Endodermal cell (in vitro differentiated cells): ENCODE measurements at regions not wholly inside any gene's neighbourhood (a gene's known extent, or its start where the extent isn't known, plus 50 kb on each side); places are given as distances from the start of the nearest gene placed in this dataset.

Source experiments
- DNase-seq: peaks from one replicate; pipeline ENCODE4 v3.0.0-alpha.2; 2017
- H3K27ac ChIP-seq: 2 replicates; pipeline ENCODE4 v1.5.1; 2013; ENCODE audit warnings: mild to moderate bottlenecking, low read depth, low read length, moderate library complexity
- H3K27me3 ChIP-seq: 2 replicates; pipeline ENCODE4 v1.6.1; 2013; ENCODE audit warnings: mild to moderate bottlenecking, low read length, moderate library complexity; ENCODE audit not compliant: insufficient read depth, control insufficient read depth, poor library complexity, severe bottlenecking
- H3K36me3 ChIP-seq: 2 replicates; pipeline ENCODE4 v1.7.0; 2013; ENCODE audit warnings: mild to moderate bottlenecking, low read length, moderate library complexity; ENCODE audit not compliant: control insufficient read depth, insufficient read depth
- H3K4me1 ChIP-seq: one replicate; pipeline ENCODE4 v1.7.0; 2013; ENCODE audit warnings: low read length; ENCODE audit not compliant: control insufficient read depth, insufficient read depth
- H3K4me3 ChIP-seq: 2 replicates; pipeline ENCODE4 v1.5.1; 2013; ENCODE audit warnings: mild to moderate bottlenecking, low read length, moderate library complexity
- H3K9ac ChIP-seq: 2 replicates; pipeline ENCODE4 v1.6.1; 2013; ENCODE audit warnings: mild to moderate bottlenecking, low read length, moderate library complexity; ENCODE audit not compliant: poor library complexity, severe bottlenecking; ENCODE audit errors: extremely low read depth
- H3K9me3 ChIP-seq: 2 replicates; pipeline ENCODE4 v1.6.1; 2013; ENCODE audit warnings: mild to moderate bottlenecking, low read length, moderate library complexity; ENCODE audit not compliant: control insufficient read depth
- H3K27ac Mint-ChIP-seq: 2 replicates; pipeline ENCODE4 v1.8.0; 2020; ENCODE audit warnings: mixed read lengths
- H3K27me3 Mint-ChIP-seq: 2 replicates; pipeline ENCODE4 v1.8.0; 2021; ENCODE audit warnings: mild to moderate bottlenecking, mixed read lengths; ENCODE audit not compliant: insufficient read depth
- H3K36me3 Mint-ChIP-seq: 2 replicates; pipeline ENCODE4 v1.8.0; 2020; ENCODE audit warnings: low read depth, mixed read lengths
- H3K4me1 Mint-ChIP-seq: 2 replicates; pipeline ENCODE4 v1.8.0; 2020; ENCODE audit warnings: mixed read lengths
- H3K4me3 Mint-ChIP-seq: 2 replicates; pipeline ENCODE4 v1.8.0; 2020; ENCODE audit warnings: mild to moderate bottlenecking, moderate library complexity, mixed read lengths
- H3K9me3 Mint-ChIP-seq: 2 replicates; pipeline ENCODE4 v1.8.0; 2020; ENCODE audit warnings: mild to moderate bottlenecking, mixed read lengths
- CTCF ChIP-seq: fragments of 200-600 bp; sonication (generic); conservative IDR thresholded peaks from 2 replicates; pipeline ENCODE4 v1.5.0; 2021; ENCODE audit warnings: antibody characterized with exemption, mild to moderate bottlenecking
- WGBS, 2 experiments: methylation state at CpG; one replicate each; pipeline versions ENCODE4 v1.1.5 to v1.1.7; 2013; ENCODE audit warnings: missing lambda C conversion rate in 2 of 2, mixed read lengths in 1 of 2; ENCODE audit not compliant: insufficient coverage in 1 of 2, insufficient read length in 1 of 2; 5-methylcytosine and 5-hydroxymethylcytosine counted together

GRCh38 chr20:39492223-39492797 is 530.2 kb downstream of the DHX35 start:
- H3K27me3 Mint-ChIP-seq, result peaks cover 5% of the 10 kb centered on the region
- H3K27ac Mint-ChIP-seq, result no peak overlapping the region
- H3K4me1 Mint-ChIP-seq, result no peaks in the 10 kb centered on the region
- H3K4me3 Mint-ChIP-seq, result no peak overlapping the region
- no peak overlapping the region for H3K4me3 ChIP-seq
- TF ChIP-seq CTCF, result no peak
- H3K36me3 ChIP-seq, result no peaks in the 10 kb centered on the region
- H3K9me3 Mint-ChIP-seq, result no peaks in the 10 kb centered on the region
- H3K27me3 ChIP-seq, result no peaks in the 10 kb centered on the region
- no peak for DNase-seq
- 87 to 88% methylated on average over 6 of the region's 6 CpGs for WGBS, 2 experiments
- peaks cover 6% of the 10 kb centered on the region for H3K9me3 ChIP-seq
- H3K27ac ChIP-seq, result peak overlapping the region; percentile 48
- H3K9ac ChIP-seq, result no peak overlapping the region
- no peaks in the 10 kb centered on the region for H3K36me3 Mint-ChIP-seq
- H3K4me1 ChIP-seq, result no peaks in the 10 kb centered on the region

- Mint-ChIP-seq H3K36me3 (no peaks in the 10 kb centered on the region), H3K27me3 (peaks cover 5% of the 10 kb centered on the region), H3K4me1 (no peaks in the 10 kb centered on the region), H3K27ac (no peak overlapping the region), H3K4me3 (no peak overlapping the region), H3K9me3 (no peaks in the 10 kb centered on the region)
- H3K9ac ChIP-seq, result no peak overlapping the region
- H3K36me3 ChIP-seq, result no peaks in the 10 kb centered on the region
- TF ChIP-seq CTCF, result no peak
- no peaks in the 10 kb centered on the region for H3K4me1 ChIP-seq
- H3K27me3 ChIP-seq, result no peaks in the 10 kb centered on the region
- 100% methylated on average over 1 of the region's 1 CpG; no CpG with 5 or more reads in 1 of the 2 experiments for WGBS, 2 experiments
- no peak overlapping the region for H3K4me3 ChIP-seq
- H3K27ac ChIP-seq, result peak overlapping the region; percentile 48
- no peak for DNase-seq
- H3K9me3 ChIP-seq, result peaks cover 6% of the 10 kb centered on the region
Measured at GRCh38 chr20:39491711-39492110, 529.6 kb downstream of the DHX35 start.

GRCh38 chr20:39489986-39490560 is 527.9 kb downstream of the DHX35 start:
- Histone ChIP-seq H3K27me3 (no peaks in the 10 kb centered on the region), H3K4me3 (no peak overlapping the region), H3K4me1 (no peaks in the 10 kb centered on the region), H3K27ac (no peak overlapping the region), H3K9ac (no peak overlapping the region), H3K9me3 (peaks cover 6% of the 10 kb centered on the region), H3K36me3 (no peaks in the 10 kb centered on the region)
- peaks cover 8% of the 10 kb centered on the region for H3K27me3 Mint-ChIP-seq
- no peak overlapping the region for H3K4me3 Mint-ChIP-seq
- no peaks in the 10 kb centered on the region for H3K4me1 Mint-ChIP-seq
- no peak for TF ChIP-seq CTCF
- 94 to 100% methylated on average over 2 of the region's 2 CpGs for WGBS, 2 experiments
- DNase-seq, result no peak
- no peaks in the 10 kb centered on the region for H3K9me3 Mint-ChIP-seq
- H3K27ac Mint-ChIP-seq, result no peak overlapping the region
- H3K36me3 Mint-ChIP-seq, result no peaks in the 10 kb centered on the region
